IPS-15b (cell line): ENCODE measurements at regions not wholly inside any gene's neighbourhood (a gene's known extent, or its start where the extent isn't known, plus 50 kb on each side); places are given as distances from the start of the nearest gene placed in this dataset.

Experiments used
- H3K27me3 ChIP-seq: one replicate; pipeline ENCODE4 v1.6.1; 2013; ENCODE audit warnings: low read length; ENCODE audit not compliant: control insufficient read depth, insufficient read depth
- H3K36me3 ChIP-seq: one replicate; pipeline ENCODE4 v1.6.1; 2013; ENCODE audit warnings: low read length; ENCODE audit not compliant: control insufficient read depth, insufficient read depth
- H3K4me1 ChIP-seq: one replicate; pipeline ENCODE4 v1.6.1; 2013; ENCODE audit warnings: mild to moderate bottlenecking, low read length; ENCODE audit not compliant: control insufficient read depth, insufficient read depth
- H3K4me3 ChIP-seq: one replicate; pipeline ENCODE4 v1.5.1; 2013; ENCODE audit warnings: low read depth, low read length
- H3K9ac ChIP-seq: one replicate; pipeline ENCODE4 v1.6.1; 2013; ENCODE audit warnings: low read depth, mild to moderate bottlenecking, low read length
- H3K9me3 ChIP-seq: one replicate; pipeline ENCODE4 v1.6.1; 2013; ENCODE audit warnings: mild to moderate bottlenecking, low read length; ENCODE audit not compliant: control insufficient read depth, insufficient read depth

GRCh38 chr4:110310795-110311194 lies 112.4 kb upstream of the ELOVL6 start:
- H3K9me3 ChIP-seq = no peaks in the 10 kb centered on the region
- H3K9ac ChIP-seq = no peak overlapping the region
- H3K27me3 ChIP-seq = no peaks in the 10 kb centered on the region
- no peaks in the 10 kb centered on the region for H3K36me3 ChIP-seq
- H3K4me1 ChIP-seq = no peaks in the 10 kb centered on the region
- no peak overlapping the region for H3K4me3 ChIP-seq

- H3K4me1 ChIP-seq = no peaks in the 10 kb centered on the region
- no peak overlapping the region for H3K4me3 ChIP-seq
- no peaks in the 10 kb centered on the region for H3K9me3 ChIP-seq
- no peaks in the 10 kb centered on the region for H3K36me3 ChIP-seq
- no peaks in the 10 kb centered on the region for H3K27me3 ChIP-seq
- H3K9ac ChIP-seq = no peak overlapping the region
Observed at GRCh38 chr4:110309675-110310074, 111.3 kb upstream of the ELOVL6 start.

- H3K4me1 ChIP-seq = no peaks in the 10 kb centered on the region
- no peaks in the 10 kb centered on the region for H3K36me3 ChIP-seq
- H3K9me3 ChIP-seq = no peaks in the 10 kb centered on the region
- no peaks in the 10 kb centered on the region for H3K27me3 ChIP-seq
- H3K9ac ChIP-seq = no peak overlapping the region
- no peak overlapping the region for H3K4me3 ChIP-seq
Observed at GRCh38 chr4:110306303-110306702, 107.9 kb upstream of the ELOVL6 start.

- Histone ChIP-seq H3K4me3 (no peak overlapping the region), H3K27me3 (no peaks in the 10 kb centered on the region), H3K9me3 (no peaks in the 10 kb centered on the region), H3K36me3 (no peaks in the 10 kb centered on the region), H3K4me1 (no peaks in the 10 kb centered on the region), H3K9ac (no peak overlapping the region)
Observed at GRCh38 chr4:110305455-110305854, 107.0 kb upstream of the ELOVL6 start.

GRCh38 chr4:110296892-110297291 lies 98.5 kb upstream of the ELOVL6 start:
- no peaks in the 10 kb centered on the region for H3K27me3 ChIP-seq
- H3K4me1 ChIP-seq = no peaks in the 10 kb centered on the region
- H3K9ac ChIP-seq = no peak overlapping the region
- H3K9me3 ChIP-seq = no peaks in the 10 kb centered on the region
- H3K36me3 ChIP-seq = no peaks in the 10 kb centered on the region
- no peak overlapping the region for H3K4me3 ChIP-seq

GRCh38 chr4:110294165-110294564 lies 95.8 kb upstream of the ELOVL6 start:
- Histone ChIP-seq H3K9ac (no peak overlapping the region), H3K4me1 (no peaks in the 10 kb centered on the region), H3K4me3 (no peak overlapping the region), H3K27me3 (no peaks in the 10 kb centered on the region), H3K36me3 (no peaks in the 10 kb centered on the region), H3K9me3 (no peaks in the 10 kb centered on the region)

GRCh38 chr4:110292994-110293744 lies 94.8 kb upstream of the ELOVL6 start:
- Histone ChIP-seq H3K4me3 (no peak overlapping the region), H3K27me3 (no peaks in the 10 kb centered on the region), H3K9me3 (no peaks in the 10 kb centered on the region), H3K9ac (no peak overlapping the region), H3K4me1 (no peaks in the 10 kb centered on the region), H3K36me3 (no peaks in the 10 kb centered on the region)

- Histone ChIP-seq H3K27me3 (no peaks in the 10 kb centered on the region), H3K36me3 (no peaks in the 10 kb centered on the region), H3K4me1 (no peaks in the 10 kb centered on the region), H3K9me3 (no peaks in the 10 kb centered on the region), H3K4me3 (no peak overlapping the region), H3K9ac (no peak overlapping the region)
Observed at GRCh38 chr4:110290511-110290910, 92.1 kb upstream of the ELOVL6 start.

GRCh38 chr4:110289601-110290100 lies 91.2 kb upstream of the ELOVL6 start:
- Histone ChIP-seq H3K4me1 (no peaks in the 10 kb centered on the region), H3K27me3 (no peaks in the 10 kb centered on the region), H3K4me3 (no peak overlapping the region), H3K36me3 (no peaks in the 10 kb centered on the region), H3K9me3 (no peaks in the 10 kb centered on the region), H3K9ac (no peak overlapping the region)

GRCh38 chr4:110287130-110287529 lies 88.7 kb upstream of the ELOVL6 start:
- no peaks in the 10 kb centered on the region for H3K36me3 ChIP-seq
- no peaks in the 10 kb centered on the region for H3K9me3 ChIP-seq
- H3K9ac ChIP-seq = no peak overlapping the region
- no peaks in the 10 kb centered on the region for H3K4me1 ChIP-seq
- no peak overlapping the region for H3K4me3 ChIP-seq
- no peaks in the 10 kb centered on the region for H3K27me3 ChIP-seq

GRCh38 chr4:110278127-110278526 lies 79.7 kb upstream of the ELOVL6 start:
- no peak overlapping the region for H3K9ac ChIP-seq
- no peaks in the 10 kb centered on the region for H3K36me3 ChIP-seq
- no peaks in the 10 kb centered on the region for H3K9me3 ChIP-seq
- no peak overlapping the region for H3K4me3 ChIP-seq
- H3K4me1 ChIP-seq = no peaks in the 10 kb centered on the region
- H3K27me3 ChIP-seq = no peaks in the 10 kb centered on the region

- no peaks in the 10 kb centered on the region for H3K9me3 ChIP-seq
- no peaks in the 10 kb centered on the region for H3K4me1 ChIP-seq
- no peaks in the 10 kb centered on the region for H3K27me3 ChIP-seq
- H3K9ac ChIP-seq = no peak overlapping the region
- H3K4me3 ChIP-seq = no peak overlapping the region
- no peaks in the 10 kb centered on the region for H3K36me3 ChIP-seq
Observed at GRCh38 chr4:110275871-110276270, 77.5 kb upstream of the ELOVL6 start.
